H1 (cell line): ENCODE measurements at regions not wholly inside any gene's neighbourhood (a gene's known extent, or its start where the extent isn't known, plus 50 kb on each side); places are given as distances from the start of the nearest gene placed in this dataset.

Experiments
- CTCF ChIA-PET: fragments of 300-600 bp; sonication (Branson Sonifier 250); formaldehyde crosslinking; loops from one replicate; lab custom pipeline; 2021; ENCODE audit not compliant: partially characterized antibody; lab: Charles Lee
- POLR2A ChIA-PET: fragments of 300-600 bp; sonication (Branson Sonifier 250); formaldehyde crosslinking; loops from one replicate; lab custom pipeline; 2021; ENCODE audit warnings: inconsistent platforms; ENCODE audit not compliant: partially characterized antibody; lab: Charles Lee
- DNase-seq, 2 experiments: peaks; one replicate each; pipeline versions ENCODE4 v3.0.0 to v3.0.0-alpha.2; 2010 to 2022; ENCODE audit warnings: low spot score in 2 of 2, low read depth in 1 of 2, mixed read lengths in 1 of 2
- FAIRE-seq: peaks from 2 replicates; lab custom pipeline; 2011; peaks lifted over from hg19 to GRCh38; lab: Jason Lieb, UNC
- H2AFZ ChIP-seq: 2 replicates; pipeline ENCODE4 v1.8.1; 2012; ENCODE audit warnings: low read length, inconsistent platforms
- H2AK5ac ChIP-seq: 2 replicates; pipeline ENCODE4 v1.6.1; 2013; ENCODE audit warnings: low read depth, low read length
- H2BK120ac ChIP-seq: replicated peaks from 2 replicates; pipeline ENCODE3; 2013; ENCODE audit warnings: low read depth, low read length, inconsistent platforms
- H2BK12ac ChIP-seq: 2 replicates; pipeline ENCODE4 v1.6.1; 2013; ENCODE audit warnings: low read depth, low read length
- H2BK15ac ChIP-seq: 2 replicates; pipeline ENCODE4 v1.6.1; 2013; ENCODE audit warnings: low read length
- H2BK20ac ChIP-seq: 2 replicates; pipeline ENCODE4 v1.6.1; 2013; ENCODE audit warnings: low read length
- H2BK5ac ChIP-seq: 2 replicates; pipeline ENCODE4 v1.6.1; 2013; ENCODE audit warnings: low read depth, low read length
- H3K14ac ChIP-seq: 2 replicates; pipeline ENCODE4 v1.6.1; 2013; ENCODE audit warnings: inconsistent platforms; ENCODE audit not compliant: insufficient read length
- H3K18ac ChIP-seq: 2 replicates; pipeline ENCODE4 v1.6.1; 2013; ENCODE audit warnings: low read length; ENCODE audit errors: extremely low read depth
- H3K23ac ChIP-seq: 2 replicates; pipeline ENCODE4 v1.6.1; 2013; ENCODE audit warnings: inconsistent platforms; ENCODE audit not compliant: insufficient read length
- H3K23me2 ChIP-seq: 2 replicates; pipeline ENCODE4 v1.6.1; 2013; ENCODE audit warnings: low read depth, low read length
- H3K27ac ChIP-seq: 2 replicates; pipeline ENCODE4 v1.6.1; 2011; ENCODE audit warnings: low read depth, low read length, inconsistent platforms
- H3K27me3 ChIP-seq, 4 experiments: replicated peaks in 1 of 4; 1 replicate in 1 of 4; 2 replicates in 3 of 4; pipeline versions ENCODE4 v1.6.1 to v1.8.1; 2011 to 2013; ENCODE audit warnings: low read length in 3 of 4, mild to moderate bottlenecking in 3 of 4, inconsistent platforms in 2 of 4, mixed read lengths in 2 of 4, moderate library complexity in 1 of 4; ENCODE audit not compliant: control insufficient read depth in 3 of 4, insufficient read depth in 3 of 4; ENCODE audit errors: extremely low read depth in 1 of 4
- H3K36me3 ChIP-seq, 4 experiments: 2 replicates each; pipeline versions ENCODE4 v1.6.1 to v1.8.1; 2011 to 2013; ENCODE audit warnings: mild to moderate bottlenecking in 4 of 4, low read length in 3 of 4, moderate library complexity in 2 of 4, control low read depth in 1 of 4, inconsistent platforms in 1 of 4; ENCODE audit not compliant: insufficient read depth in 4 of 4, control insufficient read depth in 2 of 4
- H3K4ac ChIP-seq: replicated peaks from 2 replicates; pipeline ENCODE3; 2013; ENCODE audit warnings: low read length, low read depth, mixed read lengths, inconsistent platforms; ENCODE audit not compliant: insufficient read length
- H3K4me1 ChIP-seq, 4 experiments: replicated peaks in 1 of 4; 1 replicate in 1 of 4; 2 replicates in 3 of 4; pipeline versions ENCODE4 v1.6.1 to v1.8.1; 2011 to 2013; ENCODE audit warnings: low read length in 3 of 4, inconsistent platforms in 2 of 4, mixed read lengths in 1 of 4; ENCODE audit not compliant: insufficient read depth in 4 of 4, control insufficient read depth in 3 of 4
- H3K4me2 ChIP-seq, 2 experiments: 2 replicates each; pipeline versions ENCODE4 v1.6.1 to v1.8.1; 2011 to 2013; ENCODE audit warnings: low read depth in 2 of 2, low read length in 2 of 2, control low read depth in 1 of 2, inconsistent platforms in 1 of 2, mild to moderate bottlenecking in 1 of 2; ENCODE audit not compliant: insufficient read depth in 1 of 2
- H3K4me3 ChIP-seq, 4 experiments: fragments of 200-600, 300-600 bp in 1 of 4; sonication (generic), shearing (Covaris generic), sonication (Bioruptor Twin) in 1 of 4; 2 replicates each; pipeline versions ENCODE4 v1.5.1 to v1.8.1; 2011 to 2016; ENCODE audit warnings: low read length in 4 of 4, low read depth in 3 of 4, control low read depth in 2 of 4, inconsistent platforms in 2 of 4, mild to moderate bottlenecking in 2 of 4, mixed read lengths in 1 of 4, moderate library complexity in 1 of 4; ENCODE audit not compliant: insufficient read depth in 2 of 4; ENCODE audit errors: extremely low read depth in 1 of 4
- H3K56ac ChIP-seq: replicated peaks from 2 replicates; pipeline ENCODE3; 2013; ENCODE audit warnings: low read depth, mild to moderate bottlenecking, mixed read lengths, low read length, inconsistent platforms; ENCODE audit not compliant: insufficient read length
- H3K79me1 ChIP-seq: 2 replicates; pipeline ENCODE4 v1.6.1; 2013; ENCODE audit warnings: low read depth, low read length, control low read depth
- H3K79me2 ChIP-seq, 2 experiments: 2 replicates each; pipeline versions ENCODE4 v1.6.1 to v1.8.1; 2012 to 2013; ENCODE audit warnings: low read length in 2 of 2, mild to moderate bottlenecking in 2 of 2, inconsistent platforms in 1 of 2; ENCODE audit not compliant: insufficient read depth in 2 of 2, control insufficient read depth in 1 of 2
- H3K9ac ChIP-seq, 4 experiments: replicated peaks in 1 of 4; 1 replicate in 1 of 4; 2 replicates in 3 of 4; pipeline versions ENCODE4 v1.6.1 to v1.8.1; 2011 to 2013; ENCODE audit warnings: low read depth in 3 of 4, low read length in 3 of 4, control low read depth in 2 of 4, mild to moderate bottlenecking in 2 of 4, moderate library complexity in 2 of 4, inconsistent platforms in 1 of 4; ENCODE audit errors: extremely low read depth in 1 of 4
- H3K9me3 ChIP-seq, 2 experiments: 2 replicates each; pipeline versions ENCODE4 v1.6.1 to v1.8.1; 2012 to 2013; ENCODE audit warnings: mild to moderate bottlenecking in 2 of 2, moderate library complexity in 2 of 2, control low read depth in 1 of 2, inconsistent platforms in 1 of 2, low read depth in 1 of 2, low read length in 1 of 2, mixed read lengths in 1 of 2; ENCODE audit not compliant: insufficient read depth in 2 of 2
- H4K20me1 ChIP-seq, 2 experiments: replicated peaks in 1 of 2; 2 replicates each; pipeline versions ENCODE3 to v1.8.1; 2011 to 2013; ENCODE audit warnings: inconsistent platforms in 2 of 2, low read length in 2 of 2, mild to moderate bottlenecking in 1 of 2; ENCODE audit not compliant: insufficient read depth in 2 of 2, control insufficient read depth in 1 of 2
- H4K5ac ChIP-seq: 2 replicates; pipeline ENCODE4 v1.6.1; 2013; ENCODE audit warnings: low read length, low read depth, mixed read lengths, inconsistent platforms; ENCODE audit not compliant: insufficient read length
- H4K8ac ChIP-seq: 2 replicates; pipeline ENCODE4 v1.8.0; 2013; ENCODE audit warnings: mild to moderate bottlenecking, moderate library complexity, low read length, inconsistent platforms; ENCODE audit not compliant: insufficient read depth; ENCODE audit errors: extremely low read depth
- H4K91ac ChIP-seq: replicated peaks from 2 replicates; pipeline ENCODE3; 2013; ENCODE audit warnings: low read length, mixed read lengths, inconsistent platforms; ENCODE audit not compliant: insufficient read length
- CREB1 ChIP-seq: IDR thresholded peaks from 2 replicates; pipeline ENCODE4 v1.6.1; 2012; ENCODE audit warnings: inconsistent platforms
- WGBS, 2 experiments: shearing (Covaris generic) in 1 of 2; methylation state at CpG; one replicate each; pipeline versions ENCODE4 v1.1.6 to v1.1.7; 2013 to 2015; ENCODE audit warnings: low lambda C conversion rate in 2 of 2, mixed read lengths in 2 of 2, inconsistent platforms in 1 of 2, low coverage in 1 of 2, missing lambda C conversion rate in 1 of 2; ENCODE audit not compliant: insufficient replicate concordance in 2 of 2, insufficient coverage in 1 of 2, insufficient read length in 1 of 2; ENCODE audit errors: extremely low coverage in 1 of 2, missing lambda C conversion rate in 1 of 2; 5-methylcytosine and 5-hydroxymethylcytosine counted together

GRCh38 chr14:71722885-71723284 lies 209.3 kb upstream of the RGS6 start:
- Histone ChIP-seq H3K79me1 (no peaks in the 10 kb centered on the region), H4K20me1 (no peaks in the 10 kb centered on the region), H3K56ac (no peak overlapping the region), H4K5ac (no peak overlapping the region), H2BK5ac (no peak overlapping the region)
- CTCF ChIA-PET, result interaction anchor here (1.3 to 2.7 kb wide), 4 partner anchors 14 to 170 kb away, joined by 5 to 12 read pairs (median 6); no protein-coding TSS in a partner anchor
- TF ChIP-seq CREB1, result no peak
- TF ChIP-seq, all 59 proteins: peak for 0
- Histone ChIP-seq H3K9ac (no peak overlapping the region), H3K4me2 (no peak overlapping the region), H4K91ac (no peak overlapping the region), H2BK12ac (no peak overlapping the region), H3K27ac (no peak overlapping the region), H2AFZ (no peak overlapping the region), H3K18ac (no peak overlapping the region), H3K4ac (no peak overlapping the region), H3K23ac (no peak overlapping the region), H3K79me2 (no peaks in the 10 kb centered on the region), H2BK15ac (no peak overlapping the region), H4K8ac (no peak overlapping the region), H3K4me1 (no peaks in the 10 kb centered on the region), H3K4me3 (no peak overlapping the region), H2BK20ac (no peak overlapping the region), H2BK120ac (no peak overlapping the region), H3K14ac (no peak overlapping the region), H3K23me2 (no peaks in the 10 kb centered on the region), H3K36me3 (peaks cover 5 to 15% (median 9%) of the 10 kb centered on the region in 4 experiments; a peak in 6 of 8 replicates), H2AK5ac (no peak overlapping the region), H3K9me3 (peaks cover 0 to 3% of the 10 kb centered on the region in 2 experiments; a peak in 1 of 4 replicates), H3K27me3 (no peaks in the 10 kb centered on the region)
- POLR2A ChIA-PET, result no interaction called here
- 99% methylated on average over 6 of the region's 6 CpGs; no CpG with 5 or more reads in 1 of the 2 experiments for WGBS, 2 experiments
- DNase-seq (no peak), FAIRE-seq (no peak)
